Astrocyte (in vitro differentiated cells and primary cell): ENCODE measurements at regions not wholly inside any gene's neighbourhood (a gene's known extent, or its start where the extent isn't known, plus 50 kb on each side); places are given as distances from the start of the nearest gene placed in this dataset.

Experiments
- DNase-seq: peaks from one replicate; pipeline ENCODE4 v3.0.0-alpha.2; 2010; ENCODE audit warnings: low read depth
- FAIRE-seq: peaks from 2 replicates; lab custom pipeline; 2011; peaks lifted over from hg19 to GRCh38; lab: Jason Lieb, UNC
- H2AFZ ChIP-seq: 2 replicates; pipeline ENCODE4 v1.6.0; 2012; ENCODE audit warnings: low read depth, low read length, inconsistent platforms
- H3K27ac ChIP-seq: 2 replicates; pipeline ENCODE4 v1.5.1; 2011; ENCODE audit warnings: low read depth, low read length, inconsistent platforms
- H3K27me3 ChIP-seq: 2 replicates; pipeline ENCODE4 v1.6.0; 2011; ENCODE audit warnings: low read length, inconsistent platforms; ENCODE audit not compliant: insufficient read depth
- H3K36me3 ChIP-seq: 2 replicates; pipeline ENCODE4 v1.5.1; 2011; ENCODE audit warnings: low read length, inconsistent platforms; ENCODE audit not compliant: insufficient read depth
- H3K4me1 ChIP-seq: 2 replicates; pipeline ENCODE4 v1.5.1; 2011; ENCODE audit warnings: low read length, inconsistent platforms; ENCODE audit not compliant: insufficient read depth
- H3K4me2 ChIP-seq: 2 replicates; pipeline ENCODE4 v1.6.0; 2012; ENCODE audit warnings: low read length, inconsistent platforms
- H3K4me3 ChIP-seq: 2 replicates; pipeline ENCODE4 v1.5.1; 2011; ENCODE audit warnings: low read depth, mild to moderate bottlenecking, low read length, inconsistent platforms; ENCODE audit not compliant: insufficient read depth
- H3K79me2 ChIP-seq: 2 replicates; pipeline ENCODE4 v1.6.0; 2012; ENCODE audit warnings: mild to moderate bottlenecking, low read length, inconsistent platforms; ENCODE audit not compliant: insufficient read depth
- H3K9ac ChIP-seq: 2 replicates; pipeline ENCODE4 v1.6.0; 2012; ENCODE audit warnings: mild to moderate bottlenecking, low read length, inconsistent platforms
- H3K9me3 ChIP-seq: 2 replicates; pipeline ENCODE4 v1.5.1; 2012; ENCODE audit warnings: low read depth, mild to moderate bottlenecking, low read length, inconsistent platforms; ENCODE audit not compliant: insufficient read depth
- H4K20me1 ChIP-seq: 2 replicates; pipeline ENCODE4 v1.6.0; 2012; ENCODE audit warnings: low read length, inconsistent platforms; ENCODE audit not compliant: insufficient read depth
- H3K27ac Mint-ChIP-seq: one replicate; pipeline ENCODE4 v1.8.0; 2021; ENCODE audit warnings: mild to moderate bottlenecking, mixed read lengths; ENCODE audit not compliant: unreplicated experiment
- H3K27me3 Mint-ChIP-seq: one replicate; pipeline ENCODE4 v1.8.0; 2021; ENCODE audit warnings: low read depth, mixed read lengths; ENCODE audit not compliant: unreplicated experiment
- H3K36me3 Mint-ChIP-seq: one replicate; pipeline ENCODE4 v1.8.0; 2021; ENCODE audit warnings: low read depth, mixed read lengths; ENCODE audit not compliant: unreplicated experiment
- H3K4me1 Mint-ChIP-seq: one replicate; pipeline ENCODE4 v1.8.0; 2021; ENCODE audit warnings: low read depth, mixed read lengths; ENCODE audit not compliant: unreplicated experiment
- H3K4me3 Mint-ChIP-seq: one replicate; pipeline ENCODE4 v1.8.0; 2021; ENCODE audit warnings: mild to moderate bottlenecking, moderate library complexity, mixed read lengths; ENCODE audit not compliant: unreplicated experiment
- H3K9me3 Mint-ChIP-seq: one replicate; pipeline ENCODE4 v1.8.0; 2021; ENCODE audit warnings: mild to moderate bottlenecking, mixed read lengths; ENCODE audit not compliant: unreplicated experiment
- CTCF ChIP-seq: IDR thresholded peaks from 2 replicates; pipeline ENCODE4 v1.5.1; 2011; ENCODE audit warnings: low read depth, mild to moderate bottlenecking, inconsistent platforms, low read length, moderate library complexity; ENCODE audit not compliant: insufficient read depth
- EZH2 ChIP-seq: IDR thresholded peaks from 2 replicates; pipeline ENCODE4 v1.6.1; 2012; ENCODE audit warnings: mild to moderate bottlenecking, low read length, inconsistent platforms; ENCODE audit not compliant: insufficient read depth

GRCh38 chr19:27884376-27884775, 1328.6 kb downstream of the UQCRFS1 start:
- H3K4me1 ChIP-seq: no peaks in the 10 kb centered on the region
- no peaks in the 10 kb centered on the region for H3K4me1 Mint-ChIP-seq
- FAIRE-seq: no peak
- H4K20me1 ChIP-seq: no peaks in the 10 kb centered on the region
- H3K27ac ChIP-seq: no peak overlapping the region
- H3K36me3 Mint-ChIP-seq: no peaks in the 10 kb centered on the region
- DNase-seq: no peak
- peaks cover 12% of the 10 kb centered on the region for H3K9me3 Mint-ChIP-seq
- no peaks in the 10 kb centered on the region for H3K27me3 ChIP-seq
- H3K9me3 ChIP-seq: peaks cover 11% of the 10 kb centered on the region
- no peak overlapping the region for H3K9ac ChIP-seq
- no peak overlapping the region for H3K4me2 ChIP-seq
- no peak overlapping the region for H3K4me3 ChIP-seq
- peaks cover 4% of the 10 kb centered on the region for H3K27me3 Mint-ChIP-seq
- no peak for TF ChIP-seq EZH2
- TF ChIP-seq CTCF: no peak
- H3K79me2 ChIP-seq: no peaks in the 10 kb centered on the region
- H3K4me3 Mint-ChIP-seq: no peak overlapping the region
- H3K36me3 ChIP-seq: no peaks in the 10 kb centered on the region
- no peak overlapping the region for H2AFZ ChIP-seq
- H3K27ac Mint-ChIP-seq: no peak overlapping the region

DNA sequence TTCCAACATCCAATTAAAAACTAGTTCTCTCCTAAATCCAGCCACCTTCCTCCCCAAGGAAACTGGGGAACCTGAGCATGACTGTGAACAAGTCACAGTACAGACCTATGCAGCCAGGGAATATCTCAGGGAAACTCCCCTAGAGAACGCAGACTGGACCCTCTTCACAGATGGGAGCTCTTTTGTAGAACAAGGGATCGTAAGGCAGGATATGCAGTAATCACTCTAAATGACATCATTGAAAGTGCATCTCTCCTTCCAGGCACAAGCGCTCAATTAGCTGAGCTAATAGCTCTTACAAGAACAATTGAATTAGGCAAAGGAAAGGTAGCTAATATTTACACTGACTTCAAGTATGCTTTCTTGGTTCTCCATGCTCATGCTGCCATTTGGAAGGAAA, 1331.7 kb downstream of the UQCRFS1 start:
- Histone ChIP-seq H3K9me3 (peaks cover 3% of the 10 kb centered on the region), H3K9ac (no peak overlapping the region), H3K27ac (no peak overlapping the region), H3K79me2 (no peaks in the 10 kb centered on the region), H3K36me3 (no peaks in the 10 kb centered on the region), H3K4me2 (no peak overlapping the region), H4K20me1 (no peaks in the 10 kb centered on the region), H3K4me1 (no peaks in the 10 kb centered on the region), H3K27me3 (no peaks in the 10 kb centered on the region), H3K4me3 (no peak overlapping the region), H2AFZ (no peak overlapping the region)
- Mint-ChIP-seq H3K9me3 (peaks cover 4% of the 10 kb centered on the region), H3K4me3 (no peak overlapping the region), H3K36me3 (no peaks in the 10 kb centered on the region), H3K27me3 (peaks cover under 1% of the 10 kb centered on the region), H3K27ac (no peak overlapping the region), H3K4me1 (no peaks in the 10 kb centered on the region)
- FAIRE-seq: no peak
- TF ChIP-seq EZH2 (no peak), CTCF (no peak)
- DNase-seq: no peak

DNA sequence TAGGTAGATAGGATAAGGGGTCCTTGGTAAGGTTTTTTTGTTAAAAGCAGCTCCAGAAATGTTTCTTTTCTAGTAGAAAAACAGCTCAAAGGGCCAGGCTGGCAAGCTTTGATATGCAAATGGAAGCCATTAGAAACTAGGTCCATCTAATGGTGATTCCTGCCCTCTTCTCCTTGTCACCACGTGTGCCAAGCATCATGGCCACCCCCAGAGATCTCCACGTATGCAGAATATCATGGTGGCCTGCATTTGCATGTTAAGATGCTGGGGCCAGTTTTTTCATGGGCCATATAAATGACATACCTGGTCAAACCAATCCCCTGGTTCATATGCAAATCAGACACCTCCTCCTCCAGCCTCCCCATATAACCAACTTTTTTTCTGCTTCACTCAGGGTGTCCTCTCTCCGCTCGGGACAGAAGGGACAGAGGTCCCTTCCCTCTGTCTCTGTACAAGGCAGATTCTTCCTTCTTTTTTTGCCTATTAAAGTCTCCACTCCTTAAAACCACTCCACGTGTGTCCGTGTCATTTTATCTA, 1335.9 kb downstream of the UQCRFS1 start:
- no peak for DNase-seq
- no peaks in the 10 kb centered on the region for H3K36me3 ChIP-seq
- H4K20me1 ChIP-seq: no peaks in the 10 kb centered on the region
- peaks cover 3% of the 10 kb centered on the region for H3K9me3 ChIP-seq
- no peaks in the 10 kb centered on the region for H3K4me1 Mint-ChIP-seq
- no peak overlapping the region for H3K9ac ChIP-seq
- peaks cover 11% of the 10 kb centered on the region for H3K9me3 Mint-ChIP-seq
- no peaks in the 10 kb centered on the region for H3K4me1 ChIP-seq
- H3K27ac ChIP-seq: no peak overlapping the region
- H3K4me3 ChIP-seq: no peak overlapping the region
- no peaks in the 10 kb centered on the region for H3K27me3 ChIP-seq
- no peak for FAIRE-seq
- no peak for TF ChIP-seq EZH2
- TF ChIP-seq CTCF: no peak
- no peaks in the 10 kb centered on the region for H3K36me3 Mint-ChIP-seq
- H2AFZ ChIP-seq: no peak overlapping the region
- H3K27ac Mint-ChIP-seq: no peak overlapping the region
- H3K4me2 ChIP-seq: no peak overlapping the region
- no peaks in the 10 kb centered on the region for H3K27me3 Mint-ChIP-seq
- H3K79me2 ChIP-seq: no peaks in the 10 kb centered on the region
- no peak overlapping the region for H3K4me3 Mint-ChIP-seq
